KG1 (cell line): ENCODE measurements at regions not wholly inside any gene's neighbourhood (a gene's known extent, or its start where the extent isn't known, plus 50 kb on each side); places are given as distances from the start of the nearest gene placed in this dataset.
A peak's percentile ranks its signal among the peaks of the same experiment; 100 is the strongest.

Source experiments
- DNase-seq: peaks from one replicate; lab custom pipeline; 2025; lab: John Stamatoyannopoulos, UW

DNA sequence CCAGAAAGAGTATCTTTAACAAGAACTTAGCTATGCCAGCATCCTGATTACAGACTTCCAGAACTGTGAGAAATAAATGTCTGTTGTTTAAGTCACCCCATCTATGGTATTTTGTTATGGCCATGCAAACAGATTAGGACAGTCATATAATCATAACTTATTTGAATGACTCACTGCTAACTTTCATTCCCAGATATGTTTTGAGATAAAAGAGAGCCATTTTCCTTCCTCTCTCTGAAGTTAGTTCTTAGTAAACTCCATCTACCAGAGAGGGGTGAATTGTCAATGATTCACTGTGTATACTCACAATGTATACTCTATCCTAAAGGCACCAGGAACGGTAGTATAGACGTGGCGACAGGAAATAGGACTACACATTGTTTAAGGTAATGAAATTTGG, 179.4 kb upstream of the DPH6 start:
- DNase-seq, result no peak

- DNase-seq, result no peak
Observed at GRCh38 chr15:35727627-35728026, 181.7 kb upstream of the DPH6 start.

GRCh38 chr15:35728219-35728940, 182.4 kb upstream of the DPH6 start:
- DNase-seq, result no peak

DNA sequence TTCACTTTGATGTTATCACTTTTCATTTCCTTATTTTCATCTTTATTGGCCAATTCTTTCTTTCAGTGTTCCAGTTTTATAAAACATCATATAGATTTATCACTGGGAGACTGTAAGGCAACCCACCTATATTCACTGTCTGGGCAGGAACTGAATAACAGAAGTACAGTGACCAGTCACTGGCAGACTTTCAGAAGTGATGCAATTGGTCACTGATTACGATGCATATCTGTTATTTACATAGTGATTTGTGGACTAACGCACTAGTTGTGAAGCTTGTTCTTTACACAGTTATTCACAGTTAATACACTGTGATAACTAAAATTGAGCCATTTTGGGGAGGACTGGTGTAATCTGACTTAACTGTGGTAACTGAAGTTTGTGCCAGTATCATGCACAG, 190.2 kb upstream of the DPH6 start:
- DNase-seq, result no peak

- no peak for DNase-seq
Observed at GRCh38 chr15:35737441-35737840, 191.5 kb upstream of the DPH6 start.

DNA sequence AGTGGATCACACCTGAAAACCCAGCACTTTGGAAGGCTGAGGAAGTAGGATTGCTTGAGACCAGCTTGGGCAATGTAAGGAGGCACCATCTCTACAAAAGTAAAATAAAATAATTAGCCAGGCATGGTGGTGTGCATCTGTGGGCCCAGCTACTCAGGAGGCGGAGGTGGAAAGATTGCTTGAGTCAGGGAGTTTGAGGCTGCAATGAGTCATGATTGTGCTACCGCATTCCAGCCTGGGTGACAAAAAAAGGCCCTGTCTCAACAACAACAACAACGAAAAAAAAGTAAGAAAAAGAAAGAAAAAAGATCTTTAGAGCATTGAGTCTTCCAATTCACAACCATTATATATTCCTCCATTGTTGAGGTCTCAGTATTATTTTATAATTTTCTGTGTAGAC, 192.4 kb upstream of the DPH6 start:
- no peak for DNase-seq

DNA sequence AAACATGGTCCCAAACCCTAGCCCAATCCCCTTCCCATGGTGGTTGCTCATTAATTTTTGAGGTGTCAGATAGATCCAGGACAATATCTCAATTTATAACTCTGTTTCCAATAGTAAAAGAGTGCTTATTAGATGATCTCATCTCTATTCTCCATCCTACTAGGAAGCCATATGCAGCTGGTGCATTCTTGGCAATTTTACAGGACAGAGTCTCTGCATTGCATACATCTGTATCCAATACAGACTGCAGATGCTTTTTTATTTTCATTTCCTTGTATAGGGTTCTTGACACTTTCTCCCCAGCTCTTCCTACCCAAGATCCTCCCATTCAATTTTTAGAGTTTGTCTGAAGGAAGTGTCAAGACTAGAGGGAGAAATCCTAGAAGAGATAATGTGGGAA, 194.8 kb upstream of the DPH6 start:
- no peak for DNase-seq

DNA sequence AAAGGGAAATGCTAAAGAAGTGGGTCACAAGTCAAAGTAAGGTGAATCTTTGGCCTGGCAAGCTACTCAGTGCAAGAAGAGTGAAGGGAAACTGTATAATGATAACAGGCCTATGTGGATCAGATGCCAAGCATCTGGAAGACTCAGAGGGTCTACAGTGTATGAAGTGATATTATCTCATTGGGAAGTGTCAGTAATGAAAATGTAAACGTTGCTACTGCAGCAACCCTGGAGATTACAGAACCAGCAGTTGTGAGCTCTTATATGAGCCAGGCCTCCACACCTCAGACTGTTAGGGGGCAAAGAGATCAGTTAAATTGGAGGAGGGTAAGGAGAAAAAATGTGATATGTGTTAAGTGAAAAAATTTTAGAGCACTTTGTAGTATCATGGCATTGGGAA, 195.4 kb upstream of the DPH6 start:
- DNase-seq, result no peak

DNA sequence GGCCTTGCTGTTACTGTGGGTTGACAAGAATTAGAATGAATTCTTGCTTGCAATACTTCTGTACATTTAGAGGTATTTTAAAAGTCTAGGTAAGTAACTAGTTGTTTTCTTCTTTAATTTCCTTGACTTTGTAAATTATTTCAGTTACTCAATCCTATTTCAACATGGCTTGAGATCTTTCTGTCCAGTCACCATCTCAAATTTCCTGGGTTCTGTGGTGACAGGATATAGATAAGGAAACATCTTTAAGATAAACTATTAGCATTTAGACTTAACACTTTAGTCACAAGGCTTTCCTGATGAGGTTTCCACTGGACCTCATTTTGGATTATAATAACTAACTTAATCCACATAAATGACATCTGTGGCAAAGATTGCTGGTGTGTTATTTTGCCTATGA, 195.9 kb upstream of the DPH6 start:
- no peak for DNase-seq

GRCh38 chr15:35743321-35743720, 197.4 kb upstream of the DPH6 start:
- no peak for DNase-seq

- no peak for DNase-seq
Observed at GRCh38 chr15:35746121-35746520, 200.2 kb upstream of the DPH6 start.

GRCh38 chr15:35748105-35748504, 202.1 kb upstream of the DPH6 start:
- DNase-seq, result no peak

- DNase-seq, result no peak
Observed at GRCh38 chr15:35750051-35750450, 204.1 kb upstream of the DPH6 start.

DNA sequence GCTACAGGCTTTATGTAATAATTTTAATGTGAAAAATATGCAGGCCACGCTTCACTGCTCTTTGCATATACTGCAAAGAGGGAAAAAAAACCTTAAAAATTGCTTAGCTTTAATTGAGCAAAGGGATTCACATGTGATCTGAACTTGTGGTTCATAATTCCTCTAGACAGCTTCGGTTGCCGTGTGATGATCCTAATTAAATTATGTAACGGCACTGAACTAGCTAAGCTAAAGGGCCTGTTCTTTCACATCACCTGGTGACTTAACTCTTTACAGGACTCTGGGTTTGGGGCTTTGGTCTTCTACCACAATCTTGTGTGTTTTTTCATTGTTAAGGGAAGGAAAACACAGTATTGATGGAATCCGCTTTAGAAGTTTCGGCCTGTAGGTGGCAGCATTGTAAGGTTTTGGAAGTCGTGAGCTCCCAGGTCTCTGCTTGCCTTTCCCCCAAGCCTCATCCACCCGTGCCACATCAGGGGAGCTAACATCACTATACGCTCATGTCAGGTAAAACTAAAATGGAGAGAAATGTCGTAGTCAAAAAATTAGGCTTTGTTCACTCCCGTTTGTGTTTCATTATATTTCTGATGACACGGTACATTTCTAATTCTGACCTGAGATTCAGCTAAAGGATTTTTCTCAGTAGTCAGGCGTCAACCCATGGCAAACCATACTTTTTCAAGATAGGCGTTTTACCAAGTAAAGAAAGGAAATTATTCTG, 205.6 kb upstream of the DPH6 start:
- peak; percentile 27 for DNase-seq

DNA sequence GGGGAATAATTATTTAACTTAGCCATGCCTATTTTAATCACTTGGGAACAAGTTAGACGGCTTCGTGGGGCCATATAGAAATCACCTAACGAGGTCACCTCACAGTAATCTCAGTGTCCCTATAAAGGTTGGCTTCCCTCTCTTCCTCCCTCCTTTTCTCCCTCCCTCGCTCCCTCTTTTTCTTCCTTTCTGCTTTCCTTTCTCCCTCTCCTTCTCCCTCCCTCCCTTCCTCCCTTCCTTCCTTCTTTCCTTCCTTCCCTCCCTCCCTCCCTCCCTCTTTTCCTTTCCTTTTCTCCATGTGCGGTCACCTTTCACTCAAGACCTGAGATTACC, 206.1 kb upstream of the DPH6 start:
- no peak for DNase-seq

DNA sequence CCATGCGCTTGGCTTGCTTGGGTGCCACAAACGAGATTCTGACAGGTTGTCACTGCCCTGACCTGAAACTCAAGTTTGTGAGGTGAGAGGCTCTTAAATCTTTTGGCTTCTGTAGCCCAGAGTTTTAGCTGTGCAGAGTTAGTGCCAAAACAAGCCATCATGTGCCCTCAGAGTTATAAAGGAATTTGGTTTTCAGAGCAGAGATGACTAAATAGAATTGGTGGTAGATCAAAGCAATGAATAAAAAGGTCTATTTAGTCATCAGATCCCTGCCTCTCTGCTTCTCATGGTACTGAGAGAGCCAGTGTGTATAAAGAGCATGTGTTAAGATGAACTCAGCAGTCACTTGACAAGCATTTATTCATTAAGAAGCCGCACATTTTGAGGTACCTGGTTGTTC, 207.5 kb upstream of the DPH6 start:
- DNase-seq, result no peak

GRCh38 chr15:35755237-35755802, 209.4 kb upstream of the DPH6 start:
- DNase-seq, result no peak

DNA sequence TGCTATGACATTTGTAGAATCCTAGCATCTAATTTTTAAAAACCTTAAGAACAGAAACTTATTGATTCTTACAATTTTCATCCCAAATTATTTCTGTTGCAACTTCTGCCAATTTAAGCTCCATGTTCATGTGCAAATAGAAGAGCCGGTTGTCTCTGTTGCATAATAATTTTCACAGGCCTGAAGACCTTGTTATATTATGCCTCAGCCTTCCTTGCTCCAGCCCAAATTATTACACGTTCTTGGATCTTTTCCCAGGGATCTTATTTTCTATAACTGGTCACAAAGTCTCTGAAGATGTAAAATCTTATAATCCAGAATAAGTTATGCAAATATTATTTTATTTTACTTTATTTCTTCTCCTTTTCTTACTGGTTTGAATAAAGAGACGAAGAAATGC, 210.7 kb upstream of the DPH6 start:
- DNase-seq, result no peak

GRCh38 chr15:35757361-35757760, 211.4 kb upstream of the DPH6 start:
- DNase-seq, result no peak

DNA sequence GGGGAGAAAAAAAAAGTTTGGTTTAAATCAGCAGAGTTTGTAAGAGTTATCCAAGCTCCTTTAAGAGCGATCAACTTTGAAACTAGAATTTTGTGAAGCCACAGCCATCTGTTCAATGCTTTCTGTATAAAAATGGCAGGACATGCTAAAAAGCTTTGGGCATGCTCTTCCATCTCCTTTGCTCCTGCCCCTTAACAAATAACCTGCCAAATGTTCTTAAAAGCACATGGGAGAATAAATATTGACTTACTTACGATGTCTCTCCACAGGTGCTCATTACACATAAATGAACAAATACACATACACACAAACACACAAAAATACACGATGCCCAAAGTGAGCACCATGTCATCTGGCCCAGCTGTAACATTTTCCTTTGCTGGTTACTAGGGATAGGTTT, 211.8 kb upstream of the DPH6 start:
- DNase-seq, result no peak

DNA sequence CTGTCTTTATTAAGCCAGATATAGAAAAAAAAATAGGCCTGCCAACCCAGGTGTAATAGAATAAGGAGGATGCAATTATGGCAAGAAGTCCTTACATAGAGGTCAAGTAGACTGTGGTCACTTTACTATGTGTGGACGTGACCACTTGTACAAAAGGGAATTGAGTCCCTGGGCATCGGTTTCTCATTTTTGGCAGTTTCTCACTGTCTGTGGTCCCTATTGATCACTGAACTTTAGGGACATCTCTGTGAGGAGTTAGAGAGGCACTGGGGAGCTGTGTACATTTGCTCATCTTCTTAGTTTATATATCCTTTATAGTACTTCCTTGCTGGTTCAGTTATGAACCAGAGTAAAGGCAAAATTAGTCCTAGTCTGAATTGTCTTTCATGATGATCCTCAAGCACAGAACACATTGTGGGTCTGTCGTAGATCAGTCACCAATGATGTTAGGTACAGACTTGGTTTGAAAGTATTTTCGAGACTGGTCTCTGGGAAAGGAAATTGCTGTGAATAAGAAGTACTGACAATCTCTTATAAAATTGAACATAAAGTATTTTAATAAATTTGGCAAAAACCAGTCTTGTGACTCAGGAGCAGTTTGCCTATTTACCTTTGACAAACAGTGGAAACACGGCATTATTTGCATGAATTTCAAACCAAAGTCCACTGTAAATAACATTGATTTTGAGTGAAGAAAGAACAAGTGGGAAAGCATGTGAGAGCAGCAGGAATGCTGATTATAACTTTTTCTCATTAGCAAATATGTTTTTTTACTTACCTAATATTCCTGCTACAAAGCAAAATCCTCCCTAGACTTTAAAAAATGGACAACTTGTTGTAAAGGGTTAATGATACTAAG, 218.9 kb upstream of the DPH6 start:
- DNase-seq, result no peak

DNA sequence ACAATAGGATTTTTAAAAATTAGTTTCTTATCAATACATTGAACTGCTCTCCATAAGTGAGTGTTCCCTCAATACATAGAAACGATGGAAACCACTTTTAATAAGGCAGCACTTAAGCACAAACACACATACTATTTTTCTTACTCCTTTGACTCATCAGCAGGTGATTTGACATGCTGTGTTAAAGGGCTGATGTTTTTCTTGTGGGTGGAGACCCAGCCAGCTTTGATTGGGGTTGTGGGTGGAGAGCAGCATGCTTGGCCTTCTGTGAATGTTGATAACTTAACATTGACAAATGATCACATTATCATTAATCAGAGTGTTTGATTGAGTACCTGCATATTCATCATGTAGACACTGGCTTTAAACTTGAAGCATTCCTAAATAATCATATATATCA, 223.0 kb upstream of the DPH6 start:
- no peak for DNase-seq

DNA sequence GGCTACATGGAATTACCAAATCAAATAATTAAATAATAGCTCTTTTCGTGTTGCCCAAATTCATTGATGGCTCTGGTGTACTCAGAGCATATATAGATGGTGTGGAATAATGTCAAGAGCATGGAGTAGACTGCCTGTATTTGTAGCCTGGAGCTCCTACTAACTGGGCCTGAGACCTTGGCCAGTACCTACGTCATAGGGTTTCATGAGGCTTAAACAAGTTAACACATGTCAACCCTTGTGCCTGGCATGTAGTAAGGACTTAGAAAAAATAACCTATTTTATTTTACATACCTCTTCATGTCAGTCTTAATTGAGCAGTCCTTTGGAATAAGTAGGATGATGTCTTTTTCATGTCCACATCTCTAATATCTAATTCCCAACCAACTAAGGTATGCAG, 223.7 kb upstream of the DPH6 start:
- no peak for DNase-seq
